Suprapubic skin (tissue), 4 donors: ENCODE measurements at regions not wholly inside any gene's neighbourhood (a gene's known extent, or its start where the extent isn't known, plus 50 kb on each side); places are given as distances from the start of the nearest gene placed in this dataset.

Source experiments
- DNase-seq, 2 donors: peaks; one replicate each; pipeline ENCODE4 v3.0.0-alpha.2; 2019; ENCODE audit warnings: low spot score in 2 of 2
- H3K27ac ChIP-seq: fragments of 200-600 bp; sonication (generic); one replicate; pipeline ENCODE4 v1.5.1; 2019
- H3K27me3 ChIP-seq: fragments of 200-600 bp; sonication (generic); one replicate; pipeline ENCODE4 v1.5.1; 2019
- H3K36me3 ChIP-seq: fragments of 200-600 bp; sonication (generic); one replicate; pipeline ENCODE4 v1.5.1; 2019
- H3K4me1 ChIP-seq: fragments of 200-600 bp; sonication (generic); one replicate; pipeline ENCODE4 v1.5.1; 2019
- H3K4me3 ChIP-seq: fragments of 200-600 bp; sonication (generic); one replicate; pipeline ENCODE4 v1.5.1; 2019; ENCODE audit warnings: mild to moderate bottlenecking
- H3K9me3 ChIP-seq: fragments of 200-600 bp; sonication (generic); one replicate; pipeline ENCODE4 v1.5.1; 2019
- CTCF ChIP-seq, 2 donors: fragments of 200-600 bp in 1 of 2; fragments of 450-650 bp in 1 of 2; sonication (generic) in 1 of 2; IDR thresholded peaks; one replicate each; pipeline ENCODE4 v1.5.1; 2016 to 2019; ENCODE audit warnings: antibody characterized with exemption in 2 of 2, mild to moderate bottlenecking in 1 of 2, moderate library complexity in 1 of 2
- EP300 ChIP-seq: sonication (generic); formaldehyde crosslinking; IDR thresholded peaks from one replicate; pipeline ENCODE4 v1.6.1; 2017; ENCODE audit warnings: antibody characterized with exemption
- POLR2A ChIP-seq, 2 donors: fragments of 450-650 bp; IDR thresholded peaks; one replicate each; pipeline ENCODE4 v1.6.1; 2017; ENCODE audit warnings: antibody characterized with exemption in 2 of 2, mild to moderate bottlenecking in 2 of 2, moderate library complexity in 2 of 2
- POLR2AphosphoS5 ChIP-seq, 3 donors: sonication (generic); formaldehyde crosslinking; IDR thresholded peaks; one replicate each; pipeline ENCODE4 v1.6.1; 2017; ENCODE audit warnings: antibody characterized with exemption in 3 of 3
- WGBS: methylation state at CpG from one replicate; pipeline ENCODE4 v1.1.5; 2018; 5-methylcytosine and 5-hydroxymethylcytosine counted together

- H3K9me3 ChIP-seq: no peaks in the 10 kb centered on the region
- H3K27ac ChIP-seq: no peak overlapping the region
- DNase-seq: peak; percentile 33 to 54
- WGBS: 29% methylated on average over 2 of the region's 12 CpGs
- TF ChIP-seq POLR2AphosphoS5 (IDR thresholded peaks at IDR 0.05) (no peak), EP300 (no peak), CTCF (IDR thresholded peaks at IDR 0.05) (no peak), POLR2A (IDR thresholded peaks at IDR 0.05) (no peak)
- no peak overlapping the region for H3K4me3 ChIP-seq
- H3K27me3 ChIP-seq: peaks cover 87% of the 10 kb centered on the region
- H3K4me1 ChIP-seq: no peaks in the 10 kb centered on the region
- no peaks in the 10 kb centered on the region for H3K36me3 ChIP-seq
Measured at GRCh38 chr4:3701271-3701734, 64.9 kb upstream of the ADRA2C start.

- Histone ChIP-seq H3K4me1 (no peaks in the 10 kb centered on the region), H3K27me3 (peaks cover 85% of the 10 kb centered on the region)
- 53% methylated on average over 10 of the region's 10 CpGs for WGBS
Measured at GRCh38 chr4:3700736-3701135, 65.4 kb upstream of the ADRA2C start.

GRCh38 chr4:3700223-3700622 lies 66.0 kb upstream of the ADRA2C start:
- H3K9me3 ChIP-seq: no peaks in the 10 kb centered on the region
- TF ChIP-seq EP300: no peak
- no peak for TF ChIP-seq CTCF (IDR thresholded peaks at IDR 0.05)
- TF ChIP-seq POLR2A (IDR thresholded peaks at IDR 0.05): no peak
- no peak for TF ChIP-seq POLR2AphosphoS5 (IDR thresholded peaks at IDR 0.05)
- H3K4me1 ChIP-seq: no peaks in the 10 kb centered on the region
- no peak overlapping the region for H3K27ac ChIP-seq
- H3K27me3 ChIP-seq: peaks cover 80% of the 10 kb centered on the region
- 56% methylated on average over 6 of the region's 6 CpGs for WGBS
- no peaks in the 10 kb centered on the region for H3K36me3 ChIP-seq
- H3K4me3 ChIP-seq: no peak overlapping the region
- peak; percentile 27 to 29 for DNase-seq

More at GRCh38 chr4:3700736-3701135, 65.4 kb upstream of the ADRA2C start:
- Histone ChIP-seq H3K4me3 (no peak overlapping the region), H3K9me3 (no peaks in the 10 kb centered on the region), H3K27ac (no peak overlapping the region), H3K36me3 (no peaks in the 10 kb centered on the region)
- no peak for TF ChIP-seq CTCF (IDR thresholded peaks at IDR 0.05)
- TF ChIP-seq POLR2A (IDR thresholded peaks at IDR 0.05): no peak
- no peak for TF ChIP-seq POLR2AphosphoS5 (IDR thresholded peaks at IDR 0.05)
- TF ChIP-seq EP300: no peak
- DNase-seq: peak; percentile 24 to 61

- H3K27me3 ChIP-seq: peaks cover 75% of the 10 kb centered on the region
Measured at GRCh38 chr4:3699678-3700077, 66.5 kb upstream of the ADRA2C start.

GRCh38 chr4:3699261-3699660 lies 66.9 kb upstream of the ADRA2C start:
- H3K9me3 ChIP-seq: no peaks in the 10 kb centered on the region
- H3K27ac ChIP-seq: no peak overlapping the region
- peaks cover 71% of the 10 kb centered on the region for H3K27me3 ChIP-seq
- DNase-seq: no peak
- WGBS: 57% methylated on average over 6 of the region's 6 CpGs
- H3K4me3 ChIP-seq: no peak overlapping the region
- TF ChIP-seq EP300: no peak
- no peak for TF ChIP-seq POLR2A (IDR thresholded peaks at IDR 0.05)
- no peak for TF ChIP-seq CTCF (IDR thresholded peaks at IDR 0.05)
- TF ChIP-seq POLR2AphosphoS5 (IDR thresholded peaks at IDR 0.05): no peak
- no peaks in the 10 kb centered on the region for H3K36me3 ChIP-seq
- no peaks in the 10 kb centered on the region for H3K4me1 ChIP-seq

More at GRCh38 chr4:3699678-3700077, 66.5 kb upstream of the ADRA2C start:
- H3K36me3 ChIP-seq: no peaks in the 10 kb centered on the region
- H3K4me1 ChIP-seq: no peaks in the 10 kb centered on the region
- H3K27ac ChIP-seq: no peak overlapping the region
- no peak overlapping the region for H3K4me3 ChIP-seq
- WGBS: 61% methylated on average over 8 of the region's 13 CpGs
- peak; percentile 36 to 70 for DNase-seq
- TF ChIP-seq EP300 (no peak), CTCF (IDR thresholded peaks at IDR 0.05) (no peak), POLR2A (IDR thresholded peaks at IDR 0.05) (no peak), POLR2AphosphoS5 (IDR thresholded peaks at IDR 0.05) (no peak)
- no peaks in the 10 kb centered on the region for H3K9me3 ChIP-seq
